NCI-H1105 (cell line): ENCODE measurements at regions not wholly inside any gene's neighbourhood (a gene's known extent, or its start where the extent isn't known, plus 50 kb on each side); places are given as distances from the start of the nearest gene placed in this dataset.
"Not testable (repeated sequence)": the region's sequence is repeated elsewhere in the genome, so short reads cannot be mapped to it uniquely, and the experiment has no call there.

Source experiments
- DNase-seq: peaks from one replicate; lab custom pipeline; 2025; lab: John Stamatoyannopoulos, UW

DNA sequence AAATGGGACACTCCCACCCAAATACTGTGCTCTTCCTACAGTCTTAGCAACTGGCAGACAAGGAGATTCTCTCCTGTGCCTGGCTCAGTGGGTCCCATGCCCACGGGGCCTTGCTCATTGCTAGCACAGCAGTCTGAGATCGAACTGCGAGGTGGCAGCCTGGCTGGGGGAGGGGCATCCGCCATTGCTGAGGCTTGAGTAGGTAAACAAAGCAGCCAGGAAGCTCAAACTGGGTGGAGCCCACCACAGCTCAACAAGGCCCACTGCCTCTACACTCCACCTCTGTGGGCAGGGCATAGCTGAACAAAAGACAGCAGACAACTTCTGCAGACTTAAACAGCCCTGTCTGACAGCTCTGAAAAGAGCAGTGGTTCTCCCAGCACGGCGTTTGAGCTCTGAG, 174.8 kb downstream of the COL12A1 start:
- not testable (repeated sequence) for DNase-seq

DNA sequence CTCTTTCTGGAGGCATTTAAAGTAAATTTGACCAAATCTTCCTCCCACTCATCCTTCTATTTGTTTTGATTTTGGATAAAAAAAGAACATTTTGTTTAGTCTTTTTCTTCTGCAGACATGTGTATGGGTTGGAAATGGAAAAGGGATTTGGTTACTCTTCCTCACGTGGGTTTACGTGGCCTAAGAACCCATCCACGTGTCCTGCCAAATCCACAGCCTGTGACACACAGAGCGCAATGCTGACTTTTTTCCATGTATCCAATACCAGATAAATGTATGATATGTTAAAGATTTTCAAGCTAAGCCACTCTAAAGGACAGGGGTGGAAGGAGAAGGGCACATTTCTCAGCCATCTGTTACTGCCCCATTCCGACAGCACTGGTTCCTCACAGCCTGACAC, 176.5 kb downstream of the COL12A1 start:
- no peak for DNase-seq

DNA sequence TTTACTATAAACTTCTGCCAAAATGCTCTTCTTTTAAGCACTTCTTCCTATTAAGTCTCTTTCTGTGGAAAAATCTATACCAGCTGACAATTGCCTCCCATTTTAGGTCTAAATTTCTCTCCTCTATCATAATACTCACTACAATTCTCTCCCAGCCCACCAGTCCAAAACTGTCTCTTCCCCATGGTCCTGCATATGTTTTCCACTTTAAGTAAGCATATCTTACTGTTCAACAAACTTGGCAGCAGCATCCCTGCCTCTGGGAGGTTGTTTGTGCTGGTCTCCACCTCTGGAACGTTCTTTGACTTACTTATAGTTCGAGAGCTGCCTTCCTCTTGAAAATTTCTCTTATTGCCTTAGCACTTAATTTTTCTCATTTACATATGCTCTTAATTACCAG, 180.5 kb downstream of the COL12A1 start:
- no peak for DNase-seq

DNA sequence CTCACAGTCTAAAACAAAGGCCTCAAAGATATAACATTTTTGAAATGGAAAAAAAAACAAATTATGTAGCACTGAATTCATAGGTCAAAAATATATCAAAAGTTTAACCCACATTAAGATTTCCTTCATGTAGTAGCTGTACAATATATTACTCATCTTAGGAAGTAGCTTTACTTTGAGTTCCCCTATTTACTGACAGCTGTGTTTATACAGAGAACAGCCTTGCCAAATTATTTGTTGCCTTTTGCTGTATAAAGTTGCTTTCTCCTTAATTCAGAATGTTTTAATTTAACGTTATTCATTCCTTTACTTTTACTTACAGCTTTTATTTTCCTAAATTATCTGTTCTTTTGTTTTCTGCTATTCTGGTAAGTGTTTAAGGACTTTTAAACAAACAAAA, 181.0 kb downstream of the COL12A1 start:
- no peak for DNase-seq

DNA sequence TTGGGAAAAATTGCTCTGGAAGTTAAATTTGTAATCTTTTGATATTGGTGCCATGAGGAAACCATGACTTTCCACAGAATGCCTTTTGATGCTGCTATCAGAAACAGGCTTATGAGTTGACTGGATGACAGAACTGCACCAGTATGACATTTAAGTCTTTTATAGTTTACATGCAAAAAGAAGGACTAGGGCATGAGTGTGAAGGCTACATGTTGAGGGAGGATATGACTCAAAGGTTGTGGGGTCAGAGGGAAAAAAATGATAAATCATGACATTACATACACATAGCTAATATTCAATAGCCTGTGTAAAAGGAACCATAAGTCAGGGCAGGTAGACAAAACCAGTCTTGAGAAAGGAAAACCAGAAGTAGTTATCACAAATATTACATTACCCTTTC, 182.2 kb downstream of the COL12A1 start:
- no peak for DNase-seq

DNA sequence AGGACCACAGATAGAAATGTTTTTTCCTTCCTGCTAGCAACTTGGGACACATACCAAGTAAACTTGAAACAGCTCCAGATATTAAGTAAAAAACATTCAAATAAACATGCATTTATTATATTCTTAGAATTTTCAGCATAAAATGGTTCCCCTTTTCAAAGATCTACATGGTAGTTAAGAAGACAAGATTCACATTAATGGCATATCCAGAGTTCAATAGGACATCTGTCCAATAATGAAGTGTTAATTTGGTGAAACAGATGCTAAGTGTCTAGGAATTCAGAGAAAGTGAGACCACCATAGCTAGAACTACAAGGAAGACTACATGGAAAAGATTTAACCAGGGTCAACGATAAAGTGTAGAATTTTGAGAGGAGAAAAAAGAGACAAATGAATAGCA, 184.9 kb downstream of the COL12A1 start:
- DNase-seq: no peak

DNA sequence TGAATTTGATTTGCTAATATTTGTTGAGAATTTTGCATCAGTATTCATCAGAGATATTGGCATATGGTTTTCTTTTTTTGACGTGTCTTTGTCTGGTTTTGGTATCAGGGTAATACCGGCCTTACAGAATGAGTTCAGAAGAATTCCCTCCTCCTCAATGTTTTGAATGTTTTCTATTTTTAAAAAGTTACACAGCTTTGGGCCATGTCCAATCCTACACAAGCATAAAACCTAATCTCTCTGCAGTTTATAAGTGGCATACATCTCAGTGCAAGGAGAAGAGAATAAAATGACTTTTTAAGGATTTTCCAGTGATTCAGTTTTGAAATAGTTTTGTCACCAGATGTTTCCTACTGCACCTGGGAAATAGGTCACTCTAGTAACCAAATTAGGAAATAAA, 185.5 kb downstream of the COL12A1 start:
- no peak for DNase-seq

DNA sequence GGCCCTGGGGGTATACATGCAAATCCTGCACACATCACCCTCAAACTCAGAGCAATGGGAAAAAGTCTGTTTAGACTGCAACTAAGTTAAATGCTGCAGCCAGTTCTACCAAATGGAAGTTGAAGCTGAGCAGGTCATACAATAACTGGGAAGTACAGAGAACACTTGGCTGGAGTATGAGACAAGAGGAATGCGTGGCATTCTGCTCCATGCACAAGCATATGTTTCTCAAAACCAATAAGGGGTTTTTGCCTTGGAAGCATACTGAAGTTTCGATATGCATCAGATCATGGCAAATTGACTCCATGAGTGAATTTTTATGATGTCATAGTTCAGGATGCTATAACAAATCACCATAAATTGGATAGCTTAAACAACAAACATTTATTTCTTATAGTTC, 193.8 kb downstream of the COL12A1 start:
- DNase-seq: no peak

DNA sequence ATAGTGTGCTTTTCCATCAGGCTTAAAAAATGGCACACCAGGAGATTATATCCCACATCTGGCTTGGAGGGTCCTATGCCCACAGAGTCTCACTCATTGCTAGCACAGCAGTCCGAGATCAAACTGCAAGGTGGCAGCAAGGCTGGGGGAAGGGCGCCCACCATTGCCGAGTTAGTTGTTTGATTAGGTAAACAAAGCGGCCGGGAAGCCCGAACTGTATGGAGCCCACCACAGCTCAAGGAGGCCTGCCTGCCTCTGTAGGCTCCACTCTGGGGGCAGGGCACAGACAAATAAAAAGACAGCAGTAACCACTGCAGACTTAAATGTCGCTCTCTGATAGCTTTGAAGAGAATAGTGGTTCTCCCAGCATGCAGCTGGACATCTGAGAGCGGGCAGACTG, 201.9 kb downstream of the COL12A1 start:
- not testable (repeated sequence) for DNase-seq

DNA sequence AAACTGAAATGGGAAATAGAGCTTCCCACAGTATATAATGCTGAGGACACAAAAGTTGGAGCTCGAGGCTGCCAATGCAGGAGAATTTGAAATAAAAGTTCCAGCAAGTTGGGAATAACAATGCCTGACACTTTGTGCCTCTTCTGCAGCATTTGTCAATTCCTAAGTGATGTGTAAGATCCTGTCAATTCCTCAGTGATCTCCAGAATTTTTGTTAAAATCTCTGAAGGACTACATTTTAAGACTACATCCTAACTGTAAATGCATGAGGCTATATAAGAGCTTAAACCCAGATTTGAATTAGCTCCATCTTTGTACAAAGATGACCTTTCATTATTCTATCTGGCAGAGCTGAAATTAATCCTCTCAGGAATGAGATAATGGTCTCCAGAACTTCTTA, 208.2 kb downstream of the COL12A1 start:
- no peak for DNase-seq

DNA sequence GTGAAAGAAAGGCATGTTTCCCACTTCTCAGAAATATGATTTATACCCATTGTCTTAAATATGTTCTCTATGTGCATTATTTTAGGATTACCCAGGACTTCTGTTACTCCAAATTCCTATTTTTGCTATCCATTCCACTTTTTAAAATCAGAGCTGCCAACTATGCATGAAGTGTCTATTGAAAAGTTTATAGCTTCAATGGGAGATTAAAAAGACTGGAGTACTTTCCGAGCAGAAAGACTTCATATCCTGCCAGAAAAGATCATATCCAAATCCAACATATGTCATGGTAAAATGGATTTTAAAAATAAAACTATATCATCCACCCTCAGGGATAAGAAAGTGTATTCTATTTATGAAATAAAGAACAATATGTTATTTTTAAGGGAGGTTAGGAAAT, 212.7 kb downstream of the COL12A1 start:
- DNase-seq: no peak

DNA sequence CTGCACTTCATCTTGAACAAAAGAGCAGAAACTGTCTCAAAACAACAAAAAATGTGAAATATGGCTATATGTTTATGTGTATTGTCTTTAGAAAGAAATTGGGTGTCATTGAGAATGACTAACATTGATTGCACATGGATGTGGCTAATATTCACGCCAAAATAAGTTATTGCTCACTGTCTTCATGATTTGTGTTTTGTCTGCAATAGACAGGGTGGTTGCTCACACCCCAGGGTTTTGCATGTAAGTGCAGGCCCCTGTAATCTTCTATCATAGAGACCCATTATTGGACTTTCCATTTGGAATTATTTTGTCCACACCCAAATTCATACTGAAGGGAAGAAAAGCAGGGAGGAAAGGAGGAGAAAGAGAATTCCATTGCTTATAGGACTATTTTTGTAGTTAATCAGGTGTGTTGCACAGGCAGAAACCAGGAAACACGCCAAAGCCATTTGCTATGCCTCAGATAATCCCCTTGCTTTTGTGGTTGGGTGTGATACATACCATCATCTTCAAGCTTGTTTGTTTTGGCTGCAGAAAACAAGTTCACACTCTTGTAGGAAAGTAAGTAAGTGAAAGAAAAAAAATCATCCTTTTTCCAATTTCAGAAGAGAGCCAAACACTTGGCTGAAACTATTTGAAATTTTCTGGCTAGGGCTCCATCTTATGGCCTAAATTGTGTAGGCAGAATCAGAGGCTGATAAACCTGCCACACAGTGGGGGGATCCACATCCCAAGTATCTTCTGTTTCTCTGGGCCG, 214.1 kb downstream of the COL12A1 start:
- no peak for DNase-seq

DNA sequence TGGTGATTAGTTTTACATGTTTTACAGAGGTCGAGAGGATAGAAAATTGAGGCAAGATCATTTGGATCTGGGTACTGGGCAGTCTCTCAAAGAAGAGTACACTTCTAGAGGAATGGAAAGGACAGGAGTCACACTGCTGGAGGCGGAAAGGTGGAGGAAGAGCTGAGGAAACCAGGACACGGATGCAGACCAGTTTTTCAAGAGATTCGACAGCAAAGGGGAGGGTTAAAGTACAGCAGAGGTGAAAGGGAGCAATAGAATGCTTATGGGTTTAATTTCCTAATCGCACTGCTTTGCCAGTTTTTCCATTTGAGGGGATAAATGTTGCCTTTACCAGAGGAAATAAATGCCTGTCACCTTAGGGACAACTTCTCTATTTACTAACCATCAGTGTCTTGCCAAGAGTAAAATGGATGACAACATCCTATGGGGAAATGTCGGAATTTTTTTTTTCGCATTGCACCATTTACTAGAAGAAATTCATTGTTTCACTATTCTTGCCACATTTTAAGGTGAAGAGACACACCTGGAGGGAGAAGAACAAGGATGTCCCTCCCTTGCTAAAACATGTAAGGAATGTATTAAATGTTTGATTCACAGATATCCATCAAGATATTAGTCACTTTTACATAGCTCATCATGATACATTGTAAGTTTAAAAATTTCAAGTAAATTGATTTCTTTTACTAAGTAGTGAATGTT, 226.6 kb downstream of the COL12A1 start:
- no peak for DNase-seq

DNA sequence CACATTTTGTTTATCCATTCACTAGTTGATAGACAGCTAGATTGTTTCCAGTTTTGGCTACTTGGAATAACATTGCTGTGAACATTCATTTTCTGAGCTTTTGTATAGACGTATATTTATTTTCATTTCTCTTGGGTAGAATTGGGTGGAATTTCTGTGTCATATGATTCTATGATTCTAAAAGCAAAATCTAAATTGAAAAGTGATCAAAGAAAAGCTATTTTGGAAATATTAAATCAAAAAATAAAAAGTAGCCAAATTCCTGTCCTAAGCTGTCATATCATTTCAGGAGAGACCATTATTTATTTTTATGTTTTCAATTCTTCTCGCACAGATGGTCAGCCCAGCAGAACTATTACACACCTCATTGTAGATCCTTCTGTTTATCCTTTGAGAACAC, 229.2 kb downstream of the COL12A1 start:
- DNase-seq: no peak

DNA sequence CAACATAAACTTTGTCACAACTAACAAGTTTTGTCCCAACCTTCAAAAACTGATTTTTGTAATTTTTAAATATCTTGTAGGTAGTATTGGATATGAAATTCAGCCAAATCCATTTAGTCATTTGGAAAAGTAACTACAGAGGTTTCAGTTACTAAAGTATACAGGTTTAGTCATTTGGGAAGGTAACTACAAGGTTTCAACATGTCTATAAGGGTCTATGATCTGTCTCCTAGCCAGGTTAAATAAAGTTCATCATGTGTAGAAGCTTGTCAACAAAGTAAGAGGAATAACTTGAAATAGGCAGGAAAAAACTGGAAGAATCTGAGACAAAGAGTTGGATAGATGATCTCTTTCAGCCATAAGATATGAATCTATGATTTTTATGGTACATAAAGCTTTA, 229.8 kb downstream of the COL12A1 start:
- no peak for DNase-seq

DNA sequence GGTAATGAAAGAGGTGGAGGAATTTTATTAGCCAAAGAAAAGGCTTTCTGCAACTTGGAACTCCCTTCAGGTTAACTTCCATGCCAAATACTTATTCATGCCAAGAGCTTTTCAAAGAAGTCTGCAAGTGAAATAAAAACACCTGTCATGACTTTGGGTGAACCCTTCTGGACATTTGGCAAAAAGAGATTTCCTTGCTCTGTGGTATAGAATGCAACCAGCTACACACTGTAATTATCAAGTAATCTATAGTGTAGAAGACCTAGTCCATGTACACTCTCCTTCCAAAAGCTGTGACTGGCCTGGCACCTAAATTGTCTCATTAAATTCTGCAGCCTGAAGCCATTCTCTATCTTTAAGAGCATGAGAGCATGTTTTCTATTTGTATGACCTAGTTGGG, 232.3 kb downstream of the COL12A1 start:
- DNase-seq: no peak

DNA sequence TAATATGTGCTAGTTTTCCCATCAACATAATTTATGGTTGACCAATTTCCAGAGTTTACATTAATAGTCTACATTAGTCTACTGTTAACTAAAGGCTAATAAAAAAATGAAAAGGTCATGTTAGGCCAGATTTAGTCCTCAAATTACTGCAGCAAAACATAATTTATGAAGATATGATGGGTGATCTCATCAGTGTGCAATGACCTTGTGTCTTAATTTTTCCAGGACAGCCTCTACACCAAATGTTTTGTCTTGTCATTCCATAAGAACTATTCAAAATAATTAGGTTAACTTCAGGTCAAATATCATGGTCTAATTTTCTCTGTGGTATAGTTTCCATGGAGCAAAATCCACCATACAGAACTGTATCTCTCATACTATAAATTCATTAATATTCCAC, 234.2 kb downstream of the COL12A1 start:
- no peak for DNase-seq

DNA sequence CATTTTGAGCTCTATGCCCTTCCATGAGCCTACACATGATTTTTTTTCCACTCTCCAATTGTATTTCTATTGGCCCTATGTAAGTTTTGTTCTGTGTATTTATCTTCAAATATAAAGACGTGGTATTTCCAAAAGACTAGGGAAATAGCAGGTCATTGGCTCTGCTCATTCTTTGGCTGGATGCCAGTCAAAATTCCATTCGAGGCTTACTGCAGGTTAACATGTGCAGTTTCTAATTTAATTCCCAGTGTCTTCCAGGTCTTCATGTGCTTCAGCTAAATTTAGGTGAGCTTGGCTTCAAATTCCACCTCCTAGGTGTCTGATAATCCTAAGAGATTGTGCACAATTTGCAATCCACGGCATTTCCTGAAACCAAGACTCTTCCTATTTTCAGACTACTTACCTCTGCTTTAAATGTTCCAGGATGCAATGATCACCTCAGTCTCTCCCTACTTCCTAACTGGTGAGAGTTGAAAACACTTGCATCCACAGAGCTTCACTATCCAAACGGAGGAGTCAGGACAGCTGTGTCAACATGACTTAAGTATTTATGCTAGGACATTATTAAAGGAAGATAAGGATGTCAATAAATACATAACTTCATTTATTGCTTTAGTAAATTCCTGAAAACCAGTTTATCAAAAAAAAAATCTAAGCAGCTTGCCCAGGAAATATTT, 236.1 kb downstream of the COL12A1 start:
- no peak for DNase-seq

DNA sequence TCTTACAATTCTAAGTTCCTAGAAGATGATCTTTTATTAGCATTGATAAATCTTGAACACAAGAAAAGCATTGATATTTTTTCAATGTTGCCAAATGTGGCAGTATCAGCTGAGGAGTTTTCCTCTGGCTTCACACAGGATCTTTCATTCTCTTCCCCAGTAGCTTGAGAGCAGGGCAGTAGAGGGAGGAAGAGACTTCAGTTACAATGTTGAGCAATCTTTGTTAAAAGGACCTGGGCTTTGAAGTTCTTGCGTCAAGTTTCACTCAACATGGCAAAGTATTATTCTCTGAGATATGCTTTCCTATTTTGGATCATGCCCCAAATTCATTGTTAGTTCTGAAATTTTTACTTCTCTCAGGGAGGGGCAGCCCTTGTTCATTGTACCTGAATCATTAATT, 238.0 kb downstream of the COL12A1 start:
- no peak for DNase-seq

DNA sequence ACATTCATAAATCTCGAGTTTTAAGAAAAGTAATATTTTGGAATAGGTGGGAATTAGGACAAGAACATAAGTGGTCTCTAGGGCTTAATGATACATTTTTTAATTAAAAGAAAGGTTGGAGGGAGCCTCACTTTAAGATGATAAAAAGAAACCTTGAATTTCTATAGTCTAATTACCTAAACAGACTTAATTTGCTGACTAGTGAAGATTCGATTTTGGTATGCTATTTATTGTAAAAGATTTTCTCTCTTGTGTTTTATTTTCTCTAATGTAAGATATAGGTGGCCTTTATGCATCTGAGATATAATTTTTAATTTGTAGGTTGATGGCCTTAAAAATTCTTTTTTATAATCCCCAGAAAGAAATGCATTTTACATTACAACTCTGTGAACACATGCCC, 239.1 kb downstream of the COL12A1 start:
- DNase-seq: no peak

DNA sequence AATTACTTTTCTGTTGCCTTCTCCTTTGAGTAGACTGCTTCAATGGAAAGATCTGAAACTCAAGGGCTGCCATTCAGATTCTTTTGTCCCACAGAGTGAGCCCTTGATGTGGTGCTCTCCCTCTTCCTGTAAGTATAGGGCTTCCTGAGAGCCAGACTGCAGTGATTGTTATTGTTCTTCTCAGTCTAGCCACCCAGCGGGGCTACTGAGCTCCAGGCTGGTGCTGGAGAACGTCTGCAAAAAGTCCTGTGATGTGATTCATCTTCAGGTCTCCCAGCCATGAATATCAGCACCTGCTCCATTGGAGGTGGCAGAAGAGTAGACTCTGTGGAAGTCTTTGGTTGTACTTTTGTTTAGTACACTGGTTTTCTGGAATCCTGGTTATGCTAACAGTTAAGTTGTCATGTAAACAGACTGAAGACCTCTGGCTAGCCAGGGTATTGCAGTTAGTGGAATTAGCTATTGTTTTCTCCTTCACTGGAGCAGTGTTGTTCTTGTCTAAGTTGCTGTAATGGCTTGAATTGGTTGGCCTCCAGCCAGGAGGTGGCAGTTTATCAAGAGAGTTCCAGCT, 240.9 kb downstream of the COL12A1 start:
- no peak for DNase-seq

DNA sequence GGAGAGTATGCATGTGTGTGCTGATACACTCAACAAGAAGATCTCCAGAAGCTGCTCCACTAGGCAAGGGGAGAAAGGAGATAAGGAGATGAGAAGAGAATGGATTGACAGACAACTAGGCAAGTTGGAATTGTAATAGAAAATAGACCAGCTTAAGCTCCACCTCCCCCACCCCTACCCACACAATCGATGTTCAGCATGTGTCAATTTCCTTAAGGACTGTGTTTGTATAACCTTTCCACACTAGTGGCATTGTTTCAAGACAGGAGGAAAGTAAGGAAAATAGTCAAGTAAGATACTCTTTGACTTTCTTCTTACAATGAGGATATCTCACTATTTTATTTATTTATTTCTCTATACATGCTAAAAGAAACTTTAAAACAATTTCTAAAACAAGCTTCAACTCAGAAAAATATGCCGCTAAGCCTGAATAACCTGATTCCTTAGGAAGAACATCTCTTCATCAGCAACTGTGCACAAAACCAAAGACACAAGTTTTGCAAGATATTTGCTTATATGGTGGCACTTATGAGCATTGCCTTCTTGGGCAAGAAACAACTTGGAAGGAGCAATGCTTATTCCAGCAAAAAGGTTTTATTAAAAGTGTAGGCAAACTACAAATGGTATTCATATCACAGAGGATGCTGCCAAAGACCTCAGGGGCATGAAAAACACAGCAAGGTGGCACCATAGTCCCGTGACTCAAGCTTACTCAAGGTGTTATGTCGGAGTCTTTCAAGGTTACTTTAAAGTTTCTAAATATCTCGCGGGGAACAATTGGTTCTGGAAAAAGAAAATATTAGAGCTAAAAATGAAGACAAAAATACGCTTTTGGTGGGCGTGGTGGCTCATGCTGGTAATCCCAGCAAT, 249.1 kb downstream of the COL12A1 start:
- no peak for DNase-seq
